HepG2 (cell line): ENCODE measurements at regions not wholly inside any gene's neighbourhood (a gene's known extent, or its start where the extent isn't known, plus 50 kb on each side); places are given as distances from the start of the nearest gene placed in this dataset.

ENCODE experiments used
- ATAC-seq: fragments of 200-7000 bp; cut with Tn5 transposase; 3 replicates; pipeline ENCODE4 v1.9.1; 2020; ENCODE audit warnings: mild to moderate bottlenecking, moderate library complexity
- BruUV-seq: library from RNA; stranded (reverse); fragments of 400-500 nt; replicated peaks from 2 replicates; lab custom pipeline; 2021; lab: Mats Ljungman, UMichigan
- CTCF ChIA-PET: fragments of 300-600 bp; formaldehyde crosslinking; extraction: SDS; loops from one replicate; lab custom pipeline; 2021; ENCODE audit warnings: low total read pairs, inconsistent platforms, low intra/inter-chr PET ratio; lab: Yijun Ruan, JAX
- POLR2A ChIA-PET: fragments of 350-600 bp; sonication (Branson Sonifier 250); formaldehyde crosslinking; loops from one replicate; lab custom pipeline; 2020; ENCODE audit warnings: antibody characterized with exemption, inconsistent platforms; lab: Yijun Ruan, JAX
- DNase-seq: peaks from one replicate; pipeline ENCODE4 v3.0.0-alpha.2; 2015; ENCODE audit warnings: low spot score
- FAIRE-seq: peaks from 3 replicates; lab custom pipeline; 2011; peaks lifted over from hg19 to GRCh38; lab: Jason Lieb, UNC
- H2AFZ ChIP-seq: one replicate; pipeline ENCODE4 v1.6.1; 2011; ENCODE audit warnings: low read length, inconsistent platforms
- H3K27ac ChIP-seq: fragments of 300-600 bp; 3 replicates; pipeline ENCODE4 v1.8.0; 2011; ENCODE audit warnings: mixed run types, mild to moderate bottlenecking, mixed read lengths, low read length, inconsistent platforms; ENCODE audit not compliant: insufficient read depth; ENCODE audit errors: extremely low read length
- H3K27me3 ChIP-seq, 2 experiments: fragments of 200-600 bp in 1 of 2; 2 replicates in 1 of 2; 3 replicates in 1 of 2; pipeline versions ENCODE4 v1.6.0 to v1.8.0; 2011; ENCODE audit warnings: low read length in 2 of 2, mild to moderate bottlenecking in 2 of 2, moderate library complexity in 2 of 2, inconsistent platforms in 1 of 2; ENCODE audit not compliant: insufficient read depth in 2 of 2, control insufficient read depth in 1 of 2
- H3K36me3 ChIP-seq, 2 experiments: fragments of 200-600 bp in 1 of 2; replicated peaks in 1 of 2; 2 replicates in 1 of 2; 3 replicates in 1 of 2; pipeline versions ENCODE4 v1.5.1 to v1.8.0; 2011; ENCODE audit warnings: low read length in 2 of 2, inconsistent platforms in 1 of 2; ENCODE audit not compliant: insufficient read depth in 2 of 2, control insufficient read depth in 1 of 2
- H3K4me1 ChIP-seq: 2 replicates; pipeline ENCODE4 v1.5.1; 2012; ENCODE audit warnings: low read length, inconsistent platforms; ENCODE audit not compliant: insufficient read depth
- H3K4me2 ChIP-seq: 2 replicates; pipeline ENCODE4 v1.6.0; 2011; ENCODE audit warnings: low read depth, low read length, inconsistent platforms
- H3K4me3 ChIP-seq, 3 experiments: fragments of 200-600 bp in 1 of 3; sonication (generic), shearing (Covaris generic) in 1 of 3; replicated peaks in 1 of 3; 2 replicates each; pipeline ENCODE4 v1.5.1; 2011 to 2016; ENCODE audit warnings: low read length in 3 of 3, inconsistent platforms in 2 of 3, low read depth in 2 of 3, mild to moderate bottlenecking in 2 of 3, control low read depth in 1 of 3, mixed read lengths in 1 of 3; ENCODE audit not compliant: insufficient read depth in 1 of 3
- H3K79me2 ChIP-seq: one replicate; pipeline ENCODE4 v1.6.1; 2011; ENCODE audit warnings: low read length, inconsistent platforms; ENCODE audit not compliant: insufficient read depth
- H3K9ac ChIP-seq: 2 replicates; pipeline ENCODE4 v1.6.0; 2011; ENCODE audit warnings: mild to moderate bottlenecking, low read depth, low read length, inconsistent platforms; ENCODE audit not compliant: insufficient read depth
- H3K9me3 ChIP-seq: 2 replicates; pipeline ENCODE4 v1.5.1; 2012; ENCODE audit warnings: mild to moderate bottlenecking, low read length
- H4K20me1 ChIP-seq: 2 replicates; pipeline ENCODE4 v1.6.0; 2011; ENCODE audit warnings: inconsistent platforms, mild to moderate bottlenecking, low read length, moderate library complexity; ENCODE audit not compliant: insufficient read depth
- BRD4 ChIP-seq: sonication (generic); formaldehyde crosslinking; IDR thresholded peaks from 2 replicates; pipeline ENCODE4 v1.4.0; 2020; ENCODE audit warnings: missing genetic modification reagents
- CENPX ChIP-seq: sonication (generic); formaldehyde crosslinking; IDR thresholded peaks from 2 replicates; pipeline ENCODE4 v1.9.0; 2021; ENCODE audit warnings: mild to moderate bottlenecking, missing genetic modification reagents, moderate library complexity
- HBP1 ChIP-seq: IDR thresholded peaks from 2 replicates; pipeline ENCODE4 v1.6.1; 2016; ENCODE audit warnings: low read depth, control low read depth
- MNT ChIP-seq: fragments of 450-650 bp; IDR thresholded peaks from 2 replicates; pipeline ENCODE4 v1.6.1; 2016
- PHF20 ChIP-seq: sonication (generic); formaldehyde crosslinking; IDR thresholded peaks from 2 replicates; pipeline ENCODE4 v1.5.0; 2020; ENCODE audit warnings: mild to moderate bottlenecking, missing genetic modification reagents
- SIN3B ChIP-seq: fragments of 150-350 bp; IDR thresholded peaks from 2 replicates; pipeline ENCODE4 v1.6.1; 2014; ENCODE audit warnings: low read length
- ZNF180 ChIP-seq: sonication (generic); formaldehyde crosslinking; IDR thresholded peaks from 2 replicates; pipeline ENCODE4 v1.4.0; 2020; ENCODE audit warnings: low read depth, missing genetic modification reagents, borderline replicate concordance
- ZNF207 ChIP-seq: fragments of 450-650 bp; IDR thresholded peaks from 2 replicates; pipeline ENCODE4 v1.6.1; 2016; ENCODE audit warnings: antibody characterized with exemption, borderline replicate concordance
- WGBS: methylation state at CpG from one replicate; pipeline ENCODE4 v1.1.6; 2017; ENCODE audit warnings: low lambda C conversion rate; 5-methylcytosine and 5-hydroxymethylcytosine counted together
- in situ Hi-C: cut with HindIII; loops from 2 replicates; pipeline ENCODE4 v1.10.0; 2017; ENCODE audit warnings: low pct_unique_long_range_greater_than_20kb; ENCODE audit not compliant: extremely low pct_ligation_motif_present
- intact Hi-C: fragments of 100-400 bp; cut with micrococcal nuclease; formaldehyde crosslinking; loops from one replicate; pipeline ENCODE4 v1.10.0; 2022; ENCODE audit not compliant: unreplicated experiment
- TF ChIP-seq, protein P1 (sequence below): IDR thresholded peaks from 2 replicates; pipeline ENCODE4 v1.6.1; 2016; ENCODE audit warnings: mild to moderate bottlenecking
- TF ChIP-seq, protein P2 (sequence below): sonication (generic); formaldehyde crosslinking; IDR thresholded peaks from 2 replicates; pipeline ENCODE4 v1.4.0; 2020; ENCODE audit warnings: missing genetic modification reagents
- TF ChIP-seq, protein P3 (sequence below): sonication (generic); formaldehyde crosslinking; conservative IDR thresholded peaks from 2 replicates; pipeline ENCODE4 v1.4.0; 2020; ENCODE audit warnings: mild to moderate bottlenecking, missing genetic modification reagents, moderate library complexity
- TF ChIP-seq, protein P4 (sequence below): IDR thresholded peaks from 2 replicates; pipeline ENCODE4 v1.6.1; 2016

GRCh38 chr11:59265735-59266134 is 53.0 kb upstream of the MPEG1 start:
- BruUV-seq: no TSS peak
- H3K36me3 ChIP-seq: no peaks in the 10 kb centered on the region
- WGBS: 40% methylated on average over 1 of the region's 1 CpG
- H3K27me3 ChIP-seq: no peaks in the 10 kb centered on the region; a peak in 2 of 5 replicates
- no peak overlapping the region for H3K4me2 ChIP-seq
- no peak overlapping the region for H3K4me3 ChIP-seq
- no peaks in the 10 kb centered on the region for H3K79me2 ChIP-seq
- intact Hi-C loops: no loop called here
- no peak overlapping the region for H3K9ac ChIP-seq
- H3K4me1 ChIP-seq: no peaks in the 10 kb centered on the region
- ChIA-PET CTCF (no interaction called here), POLR2A (no interaction called here)
- no peak for FAIRE-seq
- no peaks in the 10 kb centered on the region for H4K20me1 ChIP-seq
- ATAC-seq: no peak
- in situ Hi-C loops: no loop called here
- no peak overlapping the region for H3K27ac ChIP-seq
- no peak for TF ChIP-seq PHF20 (CRISPR knock-in tag)
- TF ChIP-seq, protein P1, sequence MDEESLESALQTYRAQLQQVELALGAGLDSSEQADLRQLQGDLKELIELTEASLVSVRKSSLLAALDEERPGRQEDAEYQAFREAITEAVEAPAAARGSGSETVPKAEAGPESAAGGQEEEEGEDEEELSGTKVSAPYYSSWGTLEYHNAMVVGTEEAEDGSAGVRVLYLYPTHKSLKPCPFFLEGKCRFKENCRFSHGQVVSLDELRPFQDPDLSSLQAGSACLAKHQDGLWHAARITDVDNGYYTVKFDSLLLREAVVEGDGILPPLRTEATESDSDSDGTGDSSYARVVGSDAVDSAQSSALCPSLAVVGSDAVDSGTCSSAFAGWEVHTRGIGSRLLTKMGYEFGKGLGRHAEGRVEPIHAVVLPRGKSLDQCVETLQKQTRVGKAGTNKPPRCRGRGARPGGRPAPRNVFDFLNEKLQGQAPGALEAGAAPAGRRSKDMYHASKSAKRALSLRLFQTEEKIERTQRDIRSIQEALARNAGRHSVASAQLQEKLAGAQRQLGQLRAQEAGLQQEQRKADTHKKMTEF: no peak
- TF ChIP-seq, protein P2, sequence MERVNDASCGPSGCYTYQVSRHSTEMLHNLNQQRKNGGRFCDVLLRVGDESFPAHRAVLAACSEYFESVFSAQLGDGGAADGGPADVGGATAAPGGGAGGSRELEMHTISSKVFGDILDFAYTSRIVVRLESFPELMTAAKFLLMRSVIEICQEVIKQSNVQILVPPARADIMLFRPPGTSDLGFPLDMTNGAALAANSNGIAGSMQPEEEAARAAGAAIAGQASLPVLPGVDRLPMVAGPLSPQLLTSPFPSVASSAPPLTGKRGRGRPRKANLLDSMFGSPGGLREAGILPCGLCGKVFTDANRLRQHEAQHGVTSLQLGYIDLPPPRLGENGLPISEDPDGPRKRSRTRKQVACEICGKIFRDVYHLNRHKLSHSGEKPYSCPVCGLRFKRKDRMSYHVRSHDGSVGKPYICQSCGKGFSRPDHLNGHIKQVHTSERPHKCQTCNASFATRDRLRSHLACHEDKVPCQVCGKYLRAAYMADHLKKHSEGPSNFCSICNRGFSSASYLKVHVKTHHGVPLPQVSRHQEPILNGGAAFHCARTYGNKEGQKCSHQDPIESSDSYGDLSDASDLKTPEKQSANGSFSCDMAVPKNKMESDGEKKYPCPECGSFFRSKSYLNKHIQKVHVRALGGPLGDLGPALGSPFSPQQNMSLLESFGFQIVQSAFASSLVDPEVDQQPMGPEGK (CRISPR knock-in tag): no peak
- TF ChIP-seq ZNF180 (CRISPR knock-in tag): no peak
- TF ChIP-seq SIN3B: no peak
- TF ChIP-seq CENPX (CRISPR knock-in tag): no peak
- TF ChIP-seq, protein P3, sequence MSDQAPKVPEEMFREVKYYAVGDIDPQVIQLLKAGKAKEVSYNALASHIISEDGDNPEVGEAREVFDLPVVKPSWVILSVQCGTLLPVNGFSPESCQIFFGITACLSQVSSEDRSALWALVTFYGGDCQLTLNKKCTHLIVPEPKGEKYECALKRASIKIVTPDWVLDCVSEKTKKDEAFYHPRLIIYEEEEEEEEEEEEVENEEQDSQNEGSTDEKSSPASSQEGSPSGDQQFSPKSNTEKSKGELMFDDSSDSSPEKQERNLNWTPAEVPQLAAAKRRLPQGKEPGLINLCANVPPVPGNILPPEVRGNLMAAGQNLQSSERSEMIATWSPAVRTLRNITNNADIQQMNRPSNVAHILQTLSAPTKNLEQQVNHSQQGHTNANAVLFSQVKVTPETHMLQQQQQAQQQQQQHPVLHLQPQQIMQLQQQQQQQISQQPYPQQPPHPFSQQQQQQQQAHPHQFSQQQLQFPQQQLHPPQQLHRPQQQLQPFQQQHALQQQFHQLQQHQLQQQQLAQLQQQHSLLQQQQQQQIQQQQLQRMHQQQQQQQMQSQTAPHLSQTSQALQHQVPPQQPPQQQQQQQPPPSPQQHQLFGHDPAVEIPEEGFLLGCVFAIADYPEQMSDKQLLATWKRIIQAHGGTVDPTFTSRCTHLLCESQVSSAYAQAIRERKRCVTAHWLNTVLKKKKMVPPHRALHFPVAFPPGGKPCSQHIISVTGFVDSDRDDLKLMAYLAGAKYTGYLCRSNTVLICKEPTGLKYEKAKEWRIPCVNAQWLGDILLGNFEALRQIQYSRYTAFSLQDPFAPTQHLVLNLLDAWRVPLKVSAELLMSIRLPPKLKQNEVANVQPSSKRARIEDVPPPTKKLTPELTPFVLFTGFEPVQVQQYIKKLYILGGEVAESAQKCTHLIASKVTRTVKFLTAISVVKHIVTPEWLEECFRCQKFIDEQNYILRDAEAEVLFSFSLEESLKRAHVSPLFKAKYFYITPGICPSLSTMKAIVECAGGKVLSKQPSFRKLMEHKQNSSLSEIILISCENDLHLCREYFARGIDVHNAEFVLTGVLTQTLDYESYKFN (CRISPR knock-in tag): no peak
- TF ChIP-seq, protein P4, sequence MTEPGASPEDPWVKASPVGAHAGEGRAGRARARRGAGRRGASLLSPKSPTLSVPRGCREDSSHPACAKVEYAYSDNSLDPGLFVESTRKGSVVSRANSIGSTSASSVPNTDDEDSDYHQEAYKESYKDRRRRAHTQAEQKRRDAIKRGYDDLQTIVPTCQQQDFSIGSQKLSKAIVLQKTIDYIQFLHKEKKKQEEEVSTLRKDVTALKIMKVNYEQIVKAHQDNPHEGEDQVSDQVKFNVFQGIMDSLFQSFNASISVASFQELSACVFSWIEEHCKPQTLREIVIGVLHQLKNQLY: no peak
- no peak for TF ChIP-seq MNT
- no peak for TF ChIP-seq HBP1 (CRISPR knock-in tag)
- no peak for TF ChIP-seq BRD4 (CRISPR knock-in tag)
- no peak for TF ChIP-seq ZNF207
- TF ChIP-seq, all 625 proteins: peak for 0
- no peak overlapping the region for H2AFZ ChIP-seq
- H3K9me3 ChIP-seq: no peaks in the 10 kb centered on the region
- no peak for DNase-seq
